SKM-1 treated with dmso at 0.1 percent for 144 hours (cell line): ENCODE measurements at regions not wholly inside any gene's neighbourhood (a gene's known extent, or its start where the extent isn't known, plus 50 kb on each side); places are given as distances from the start of the nearest gene placed in this dataset.

Source experiments
- DNase-seq: peaks from one replicate; lab custom pipeline; 2025; ENCODE audit not compliant: unreplicated experiment; lab: John Stamatoyannopoulos, UW

DNA sequence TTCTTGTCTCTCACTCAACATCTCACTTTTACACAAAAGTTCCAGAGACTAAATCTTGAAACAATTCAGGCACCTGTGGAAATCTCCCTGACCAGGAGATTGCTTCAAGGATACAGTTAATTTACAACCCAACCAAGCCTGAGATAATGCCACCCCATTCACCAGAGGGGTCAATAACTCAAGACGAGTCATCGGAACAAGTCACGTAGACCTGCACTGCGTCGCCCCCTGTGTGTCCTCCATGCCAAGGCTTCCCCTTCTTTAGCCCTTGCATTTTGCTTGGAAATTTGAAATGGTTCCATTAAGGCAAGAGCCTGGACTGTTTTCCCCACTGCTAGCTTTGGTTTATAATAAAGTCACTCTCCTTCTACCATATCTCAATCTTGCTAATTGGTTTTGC is 129.0 kb upstream of the NEO1 start:
- DNase-seq, result no peak

DNA sequence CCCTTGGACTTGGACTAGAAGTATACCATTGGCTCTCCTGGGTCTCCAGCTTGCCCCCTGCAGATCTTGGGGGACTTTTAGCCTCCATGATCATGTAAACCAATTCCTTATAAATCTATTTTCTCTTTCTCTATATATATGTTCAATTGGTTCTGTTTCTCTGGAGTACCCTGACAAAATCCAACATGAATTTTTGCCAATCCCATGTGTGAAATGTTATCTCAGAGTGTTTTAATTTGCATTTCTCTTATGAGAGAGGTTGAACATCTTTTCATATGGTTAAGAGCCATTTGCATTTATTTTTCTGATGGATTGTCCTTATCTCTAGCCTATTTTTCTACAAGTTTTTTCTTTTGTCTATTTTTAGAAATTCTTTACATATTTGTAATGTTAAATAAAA is 131.7 kb upstream of the NEO1 start:
- DNase-seq, result no peak

DNA sequence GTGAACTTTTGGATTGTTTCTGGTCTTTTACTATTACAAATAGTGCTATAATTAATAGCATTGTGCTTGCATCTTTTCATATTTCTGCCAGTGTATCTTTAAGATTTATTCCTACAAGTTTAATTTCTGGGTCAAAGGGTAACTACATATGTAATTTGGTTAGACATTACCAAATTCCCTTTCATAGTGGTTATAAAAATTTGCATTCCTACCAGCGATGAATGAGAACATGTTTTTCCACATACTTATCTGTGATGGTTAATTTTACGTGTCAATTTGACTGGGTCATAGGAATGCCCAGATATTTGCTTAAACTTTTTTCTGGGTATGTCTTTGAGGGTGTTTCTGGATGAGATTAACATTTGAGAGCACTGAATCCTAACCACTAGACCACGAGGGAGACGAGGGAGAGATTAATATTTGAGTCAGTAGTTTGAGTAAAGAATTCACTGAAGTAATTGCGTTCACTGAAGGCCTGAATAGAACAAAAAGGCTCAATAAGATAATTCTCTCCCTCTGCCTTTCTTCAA is 132.3 kb upstream of the NEO1 start:
- DNase-seq, result no peak

DNA sequence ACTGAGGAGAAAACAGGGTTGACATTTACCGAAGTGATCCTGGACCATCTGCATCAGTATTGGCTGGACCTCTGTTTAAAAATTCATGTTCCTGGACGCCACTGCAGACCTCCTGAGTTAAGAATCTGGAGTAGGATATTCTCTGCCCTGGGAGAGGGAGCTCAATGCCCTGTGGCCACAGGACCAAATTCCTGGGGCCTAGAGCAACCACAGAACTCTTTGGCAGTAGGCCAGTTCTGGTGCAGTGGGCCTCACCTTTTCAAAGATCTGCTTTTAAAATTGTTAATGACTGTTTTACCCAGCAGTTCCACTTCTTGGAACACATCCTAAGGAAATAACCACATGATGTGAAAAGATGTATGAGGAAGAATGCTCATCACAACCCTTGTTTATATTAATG is 133.3 kb upstream of the ADPGK start:
- no peak for DNase-seq

DNA sequence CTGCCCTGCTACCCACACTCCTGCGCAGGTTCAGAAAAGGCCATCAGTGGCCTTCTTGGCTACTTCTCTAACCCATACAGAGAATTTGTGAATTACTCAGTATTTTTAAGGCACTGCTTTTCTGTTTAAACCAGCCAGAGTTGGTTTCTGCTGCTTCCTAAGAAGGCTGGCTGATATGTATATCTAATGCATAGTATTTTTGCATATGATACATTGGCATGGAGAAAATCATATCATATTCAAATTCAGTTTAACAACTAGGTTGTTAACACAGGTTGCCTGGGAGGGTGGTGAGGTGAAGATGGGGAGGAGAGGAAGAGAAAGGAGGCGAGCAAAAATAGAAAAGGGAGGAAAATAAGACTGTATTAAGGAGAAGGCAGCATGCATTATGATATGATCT is 132.8 kb upstream of the ADPGK start:
- no peak for DNase-seq

DNA sequence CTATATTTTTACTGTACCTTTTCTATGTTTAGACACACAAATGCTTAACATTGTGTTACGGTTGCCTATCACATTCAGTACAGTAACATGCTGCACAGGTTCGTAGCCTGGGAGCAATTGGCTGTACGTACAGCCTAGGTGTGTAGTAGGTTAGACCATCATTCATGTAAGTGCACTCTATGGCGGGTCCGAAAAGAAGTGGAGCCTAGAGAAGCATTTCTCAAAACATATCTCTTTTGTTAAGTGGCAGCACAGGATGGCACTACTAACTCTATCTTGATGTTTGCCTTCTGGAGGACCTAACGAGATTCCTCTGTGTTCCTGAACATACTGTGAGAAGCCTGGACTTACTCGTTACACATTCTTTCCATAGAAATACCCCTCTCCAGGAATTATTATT is 132.3 kb upstream of the ADPGK start:
- no peak for DNase-seq

DNA sequence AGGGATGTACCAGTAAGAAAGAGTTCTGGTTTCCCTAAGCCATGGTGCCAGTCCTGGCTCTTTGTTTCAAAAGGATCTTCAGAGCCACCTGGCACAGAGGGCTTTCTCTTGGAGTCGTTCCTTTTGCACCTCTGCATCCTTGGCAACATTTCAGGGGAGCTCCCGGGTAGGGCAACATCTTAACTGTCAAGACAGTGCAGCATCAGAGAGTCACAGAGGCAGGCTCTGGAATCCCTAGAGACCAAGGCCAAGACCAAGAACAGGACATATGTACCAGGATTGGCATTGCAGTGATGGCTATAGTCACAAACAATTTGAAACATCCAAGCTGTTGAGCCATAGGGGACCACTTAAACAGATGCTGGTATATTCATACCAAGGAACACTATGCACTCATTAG is 129.4 kb upstream of the ADPGK start:
- no peak for DNase-seq

DNA sequence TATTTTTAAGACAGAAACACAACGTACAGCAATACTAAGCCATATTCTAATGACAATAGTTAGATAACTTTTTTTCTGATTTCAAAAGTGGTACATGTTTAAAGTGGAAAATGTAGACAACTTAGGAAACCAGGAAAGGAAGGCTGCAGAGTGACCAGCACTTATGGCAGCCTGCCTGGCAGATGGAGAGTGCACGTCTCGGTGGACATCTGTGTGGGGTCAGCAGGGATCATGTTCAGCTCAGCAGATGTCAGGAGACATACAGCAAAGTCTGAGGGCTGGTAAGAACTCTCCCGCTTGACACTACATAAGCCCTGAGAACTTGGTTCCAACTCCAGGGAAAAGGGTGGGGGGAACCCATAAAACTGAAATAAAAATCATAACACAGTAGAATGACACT is 128.6 kb upstream of the ADPGK start:
- DNase-seq, result no peak

DNA sequence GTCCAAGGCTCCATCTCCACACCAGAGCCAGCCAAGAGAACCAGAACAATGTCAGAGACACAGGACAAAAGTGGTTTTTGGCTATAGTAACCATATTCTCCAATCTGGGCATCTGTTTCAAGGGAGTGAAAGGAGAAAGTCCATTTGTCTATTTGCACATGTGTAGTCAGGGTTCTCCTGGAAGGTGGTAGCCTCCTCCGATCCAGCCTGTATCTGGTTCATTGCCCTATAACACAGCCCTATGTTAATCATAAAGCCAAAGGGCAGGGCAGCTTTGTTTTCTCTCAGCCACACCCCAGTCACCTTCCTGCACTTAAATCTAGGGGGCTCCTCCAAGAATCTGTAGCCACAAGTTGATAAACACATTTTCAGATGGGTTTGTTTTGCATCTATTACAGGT is 128.1 kb upstream of the ADPGK start:
- no peak for DNase-seq

DNA sequence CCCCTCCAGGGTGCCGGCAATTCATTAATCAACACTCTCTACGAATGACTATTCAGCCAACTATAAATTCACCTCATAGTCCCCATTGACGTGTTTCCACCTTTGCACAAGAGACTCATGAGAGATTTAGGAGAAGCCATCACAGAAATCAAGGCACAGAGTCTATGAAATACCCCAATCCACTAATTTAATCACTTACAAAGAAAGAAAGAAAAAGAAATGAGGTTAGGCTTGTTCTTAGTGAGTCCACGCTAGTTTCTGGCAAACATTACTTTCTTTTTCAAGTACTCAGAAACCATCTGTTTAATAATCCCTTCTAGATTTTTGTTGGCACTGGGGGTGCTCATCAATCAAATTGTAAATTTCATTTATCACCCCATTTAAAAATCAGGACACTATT is 125.2 kb upstream of the ADPGK start:
- no peak for DNase-seq

DNA sequence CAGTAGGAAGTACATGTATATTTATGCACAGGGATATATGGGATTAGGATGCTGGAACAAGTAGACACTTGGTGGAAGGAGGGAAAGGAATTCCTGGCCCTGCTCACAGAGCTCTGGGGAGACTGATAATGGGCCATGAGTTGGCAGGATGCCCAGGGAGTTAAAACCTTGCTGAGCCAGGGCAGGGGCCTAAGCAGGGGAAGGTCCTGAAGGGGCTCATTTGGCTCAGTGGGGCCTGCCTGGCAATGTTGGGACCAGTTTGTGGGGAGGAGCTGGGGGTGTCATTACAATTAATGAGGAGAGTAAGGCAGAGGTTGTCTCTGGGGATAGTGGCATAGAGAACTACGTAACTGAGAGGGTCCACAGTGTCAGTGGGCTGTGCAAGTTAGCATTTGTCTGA is 124.2 kb upstream of the ADPGK start:
- DNase-seq, result no peak

DNA sequence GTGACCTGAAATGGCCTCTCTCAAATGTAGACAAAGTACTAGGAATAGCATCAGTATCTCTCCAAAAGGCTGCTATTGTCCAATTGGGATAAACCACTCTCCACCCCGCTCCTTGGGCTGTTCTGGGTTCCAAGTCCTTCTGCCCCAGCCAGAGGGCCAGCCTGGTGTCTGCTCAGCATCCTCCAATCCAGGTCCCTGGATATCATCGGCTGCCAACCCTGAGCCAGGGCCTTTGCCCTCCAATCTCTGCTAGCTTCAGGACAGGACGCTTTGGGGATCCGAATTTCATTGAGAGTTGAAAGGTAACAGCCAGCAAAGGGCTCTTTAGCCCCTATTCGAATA is 119.3 kb upstream of the ADPGK start:
- no peak for DNase-seq

DNA sequence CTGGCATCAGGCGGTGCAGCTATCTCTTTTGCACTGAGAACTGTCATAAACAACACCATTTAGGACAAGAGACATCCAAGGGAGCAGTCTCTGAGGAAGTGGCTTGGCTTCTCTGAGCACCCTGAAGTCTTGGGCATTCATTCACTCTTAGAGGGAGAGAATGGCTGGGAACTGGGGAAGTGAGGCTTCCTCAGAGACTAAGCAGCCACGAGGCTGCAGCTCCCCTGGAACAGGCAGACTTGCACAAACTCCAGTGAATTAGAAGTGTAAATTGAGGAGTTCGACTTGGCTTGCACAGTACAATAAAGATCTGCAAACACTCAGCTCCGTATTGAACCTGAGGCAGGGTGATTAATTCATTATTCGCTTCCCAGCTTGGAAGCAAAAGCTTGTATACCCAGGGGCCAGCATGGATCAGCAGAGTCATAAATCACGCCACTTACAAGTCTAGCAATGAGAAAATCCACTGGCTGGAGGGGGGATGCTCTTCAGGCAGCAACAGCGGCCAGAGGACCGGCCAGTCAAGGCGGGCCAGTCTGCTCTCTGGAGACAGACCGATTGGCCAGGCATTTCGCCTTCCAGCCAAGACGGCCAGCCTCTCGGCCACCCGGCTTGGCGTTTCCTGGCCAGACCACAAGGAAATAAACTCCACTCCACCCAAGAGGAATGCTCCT is 118.8 kb upstream of the ADPGK start:
- no peak for DNase-seq

DNA sequence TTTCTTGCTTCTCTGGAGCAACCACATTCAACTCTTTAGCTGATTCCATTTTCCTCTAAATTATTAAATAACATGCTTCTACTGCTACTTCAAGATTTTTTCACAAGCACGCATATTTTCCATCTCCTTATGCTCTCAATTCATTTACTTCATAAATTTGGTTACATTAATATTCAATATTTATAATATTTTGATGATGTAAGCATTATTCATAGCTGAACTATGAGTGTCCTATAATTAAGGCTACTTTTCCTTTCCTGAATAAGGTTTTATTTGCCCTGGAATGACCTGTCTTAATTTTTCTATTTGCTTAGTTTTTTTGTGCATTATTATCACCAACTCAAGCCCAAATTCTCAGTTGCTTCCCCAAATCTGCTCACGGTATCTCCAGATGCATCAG is 109.4 kb upstream of the ADPGK start:
- no peak for DNase-seq

DNA sequence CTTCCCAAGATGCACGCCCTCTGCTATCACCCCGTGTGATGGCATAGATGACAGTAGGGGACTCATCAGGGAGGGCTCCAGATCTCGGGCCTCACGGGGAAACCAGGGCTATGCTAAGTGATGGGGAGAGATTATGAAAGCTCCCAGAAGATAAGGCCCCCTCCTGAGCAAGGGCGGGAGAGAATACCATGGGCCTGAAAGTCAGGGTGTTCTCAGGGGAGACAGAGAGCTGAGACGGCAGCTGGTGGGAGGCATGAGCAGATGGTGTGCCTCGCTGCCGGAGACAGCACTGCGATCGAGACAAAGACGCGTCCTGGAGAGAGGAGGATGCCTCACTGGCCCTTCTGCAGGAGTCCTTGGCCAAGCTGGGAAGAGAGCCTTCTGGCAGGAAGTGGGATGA is 106.5 kb upstream of the ADPGK start:
- no peak for DNase-seq

DNA sequence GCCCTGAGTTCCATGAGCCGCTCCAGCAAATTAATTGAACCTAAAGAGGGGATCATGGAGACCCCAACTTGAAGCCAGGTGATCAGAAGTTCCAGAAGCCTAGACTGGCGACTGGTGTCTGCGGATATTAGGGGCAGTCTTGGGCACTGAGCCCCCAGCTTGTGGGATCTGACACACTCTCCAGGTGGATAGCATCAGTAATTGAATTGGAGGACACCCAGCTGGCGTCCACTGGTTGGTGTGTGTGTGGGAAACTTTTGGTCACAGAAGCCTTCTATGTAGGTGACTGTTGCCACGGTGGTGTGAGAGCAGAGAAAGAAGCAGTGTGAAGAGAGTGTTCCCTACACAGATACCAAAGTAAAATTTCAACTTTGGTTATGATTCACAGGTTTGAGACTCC is 106.0 kb upstream of the ADPGK start:
- DNase-seq, result no peak

DNA sequence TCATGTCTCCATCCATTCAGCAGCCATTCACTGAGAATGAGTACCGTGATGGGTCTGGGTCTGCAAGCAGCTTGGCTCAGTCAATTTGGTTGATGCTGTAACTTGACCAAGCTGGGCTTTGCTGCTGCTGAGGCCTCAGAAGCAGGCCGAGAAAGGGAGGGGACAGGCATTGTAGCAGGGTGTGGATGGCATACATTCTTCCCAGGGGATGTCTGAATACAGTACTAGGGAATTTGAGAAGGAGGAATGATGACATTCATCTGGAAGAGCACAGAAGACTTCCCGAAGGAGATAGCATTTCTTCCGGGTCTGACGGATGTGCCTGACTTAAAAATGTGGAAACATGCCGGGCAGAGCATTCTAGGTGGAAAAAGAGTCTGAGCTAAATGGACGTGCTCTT is 105.3 kb upstream of the ADPGK start:
- DNase-seq, result no peak

DNA sequence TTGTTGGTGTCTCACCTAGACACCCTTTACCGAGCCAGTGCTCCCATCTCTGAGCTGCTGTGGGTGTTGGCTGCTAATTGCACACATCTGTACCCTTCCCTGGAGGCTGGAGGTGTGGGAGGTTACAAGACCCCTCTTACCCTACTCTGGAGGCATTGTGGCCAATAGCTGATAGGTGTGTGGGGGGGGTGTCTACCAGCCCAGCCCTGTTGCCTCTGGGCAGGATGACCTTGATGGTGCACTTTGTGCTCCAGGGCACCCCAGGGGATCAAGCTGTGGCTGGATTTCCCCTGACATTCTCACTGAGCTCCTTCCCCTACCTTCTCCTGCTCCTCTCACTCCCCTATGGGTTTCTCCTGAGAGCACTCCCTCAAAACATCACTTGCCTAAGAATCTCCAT is 104.7 kb upstream of the ADPGK start:
- no peak for DNase-seq

DNA sequence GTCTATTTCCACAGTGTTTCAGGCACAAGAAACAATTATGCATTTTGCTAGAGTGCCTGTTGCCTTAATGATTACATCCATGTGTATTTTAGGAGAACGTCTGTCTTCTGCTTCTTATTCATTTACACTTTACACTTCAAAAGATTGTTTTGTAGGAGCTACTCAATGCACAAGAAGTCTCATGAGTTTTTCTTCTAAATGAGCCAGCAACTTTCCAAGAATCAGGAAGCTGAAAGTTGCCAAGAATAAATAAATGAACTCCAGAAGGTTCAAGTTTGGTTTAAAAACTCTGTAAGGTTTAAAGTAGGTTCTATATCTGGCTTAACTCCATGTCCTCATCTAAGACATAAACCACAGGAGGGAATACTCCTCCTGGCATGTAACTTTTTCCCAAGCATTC is 103.8 kb upstream of the ADPGK start:
- DNase-seq, result no peak

DNA sequence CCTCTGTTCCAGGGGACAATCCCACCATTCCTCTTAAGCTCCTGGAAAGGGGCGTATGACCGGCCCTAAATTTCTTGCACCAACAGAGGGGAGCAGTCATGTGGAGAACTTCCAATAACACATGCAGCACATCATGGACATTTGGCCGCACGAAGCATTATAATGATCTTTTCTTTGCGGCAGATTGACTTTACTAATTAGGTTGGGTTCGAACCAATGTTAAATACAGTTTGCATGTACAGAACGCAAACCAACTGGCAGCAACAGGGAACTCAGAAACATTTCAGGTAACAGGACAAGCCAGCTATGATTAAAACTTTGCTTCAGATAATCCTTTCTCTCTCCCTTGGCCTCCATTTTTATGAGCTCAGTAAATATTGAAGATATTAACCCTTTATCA is 100.8 kb upstream of the ADPGK start:
- DNase-seq, result no peak

DNA sequence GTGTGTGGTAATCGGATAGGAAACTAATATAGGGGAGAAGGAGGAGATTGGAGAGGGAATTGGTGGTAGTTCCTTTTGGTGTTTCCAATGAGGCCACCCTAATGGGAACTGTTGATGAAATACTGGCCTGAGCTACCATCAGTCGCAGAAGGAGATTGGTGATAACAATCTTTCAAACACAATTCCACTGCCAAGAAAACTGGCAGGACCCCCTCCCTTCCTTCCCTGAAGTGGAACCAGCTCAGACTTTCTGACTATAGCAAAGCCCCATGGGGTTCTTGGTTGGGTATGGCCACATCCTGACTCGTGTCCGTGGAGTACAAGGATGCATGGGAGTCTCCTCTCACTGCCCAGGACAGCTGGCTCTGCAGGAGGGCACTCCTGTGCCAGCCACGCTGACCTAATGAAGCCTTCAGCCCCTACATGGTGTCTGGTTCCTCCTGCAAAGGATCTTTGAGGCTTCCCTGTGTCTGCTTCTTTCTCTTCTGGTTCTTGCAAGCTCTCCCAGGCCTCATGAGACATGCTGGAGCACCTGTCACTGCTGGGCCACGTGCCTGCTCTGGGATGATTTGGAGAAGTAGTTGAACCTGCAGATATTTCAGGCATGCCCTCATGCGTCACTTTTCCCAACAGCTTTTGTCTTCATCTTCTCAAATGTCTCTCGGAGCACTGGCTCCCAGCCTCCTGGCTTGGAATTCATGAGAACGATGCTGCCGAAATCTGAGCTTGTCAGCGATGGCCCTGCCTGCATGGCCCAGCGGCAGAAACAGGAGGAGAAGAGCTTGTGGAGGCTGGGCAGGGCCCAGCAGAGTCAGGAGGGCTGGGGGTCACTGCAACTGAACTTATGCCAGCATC is 90.0 kb upstream of the ADPGK start:
- no peak for DNase-seq

DNA sequence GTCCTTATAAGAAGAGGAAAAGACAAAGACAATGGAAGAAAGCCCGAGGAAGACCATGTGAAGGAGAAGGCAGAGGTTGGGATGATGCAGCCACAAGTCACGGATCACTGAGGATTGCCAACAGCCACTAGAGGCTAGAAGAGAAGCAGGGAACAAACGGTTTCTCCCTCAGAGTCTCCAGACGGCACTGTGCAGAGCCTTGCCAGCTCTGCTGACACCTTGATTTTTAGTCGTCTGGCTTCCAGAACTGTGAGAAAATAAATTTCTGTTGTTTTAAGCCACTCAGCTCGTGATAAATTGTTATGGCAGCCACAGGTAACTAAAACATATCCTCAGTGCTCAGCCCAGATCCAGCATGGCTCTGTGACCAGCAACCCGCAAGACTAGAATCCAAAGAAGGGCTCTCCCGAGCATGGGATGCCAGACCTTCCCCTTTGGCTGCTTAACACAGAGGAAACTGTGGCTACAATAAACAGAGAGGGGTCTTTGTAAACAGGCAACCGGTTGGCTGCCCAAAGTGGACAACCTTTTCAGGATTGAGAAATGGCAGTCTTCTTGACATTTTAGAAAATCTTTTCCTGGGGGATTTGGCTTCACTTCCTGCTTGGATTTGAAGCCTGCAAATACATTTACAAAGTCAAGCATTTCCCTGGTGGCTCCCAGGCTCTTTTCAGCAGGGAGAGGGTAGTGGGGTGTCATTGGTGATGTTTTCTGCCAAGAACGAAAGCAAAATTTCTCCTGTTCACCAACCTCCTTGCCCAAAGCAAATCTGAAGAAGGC is 88.7 kb upstream of the ADPGK start:
- no peak for DNase-seq
